ENCODE measurements at regions not wholly inside any gene's neighbourhood (a gene's known extent, or its start where the extent isn't known, plus 50 kb on each side); places are given as distances from the start of the nearest gene placed in this dataset.
"Not testable (repeated sequence)": the region's sequence is repeated elsewhere in the genome, so short reads cannot be mapped to it uniquely, and the experiment has no call there.

GRCh38 chr1:58189453-58189852, 357.1 kb downstream of the OMA1 start:
- no peak for DNase-seq

- DNase-seq: no peak
Observed at GRCh38 chr1:58183286-58183685, 363.2 kb downstream of the OMA1 start.

GRCh38 chr1:58180537-58180936, 366.0 kb downstream of the OMA1 start:
- no peak for DNase-seq

GRCh38 chr1:58169160-58169559, 377.4 kb downstream of the OMA1 start:
- DNase-seq: not testable (repeated sequence)

- not testable (repeated sequence) for DNase-seq
Observed at GRCh38 chr1:58167131-58167530, 379.4 kb downstream of the OMA1 start.

GRCh38 chr1:58166417-58166816, 380.1 kb downstream of the OMA1 start:
- DNase-seq: no peak

- DNase-seq: no peak
Observed at GRCh38 chr1:58165073-58165472, 381.5 kb downstream of the OMA1 start.

- peak; percentile 80 for DNase-seq
Observed at GRCh38 chr1:58162952-58163550, 383.5 kb downstream of the OMA1 start.

GRCh38 chr1:58159434-58159830, 387.1 kb downstream of the OMA1 start:
- DNase-seq: no peak

GRCh38 chr1:58158506-58159433, 387.8 kb downstream of the OMA1 start:
- no peak for DNase-seq

- DNase-seq: no peak
Observed at GRCh38 chr1:58158016-58158415, 388.5 kb downstream of the OMA1 start.

GRCh38 chr1:58157256-58157655, 389.3 kb downstream of the OMA1 start:
- DNase-seq: no peak

- DNase-seq: no peak
Observed at GRCh38 chr1:58156831-58157230, 389.7 kb downstream of the OMA1 start.

- DNase-seq: no peak
Observed at GRCh38 chr1:58156124-58156468, 390.4 kb downstream of the OMA1 start.

GRCh38 chr1:58155418-58156123, 391.0 kb downstream of the OMA1 start:
- DNase-seq: peak; percentile 30

GRCh38 chr1:58154256-58154655, 392.3 kb downstream of the OMA1 start:
- DNase-seq: no peak

- DNase-seq: no peak
Observed at GRCh38 chr1:58152697-58153096, 393.8 kb downstream of the OMA1 start.

- no peak for DNase-seq
Observed at GRCh38 chr1:58149271-58149812, 397.2 kb downstream of the OMA1 start.

GRCh38 chr1:58144698-58145270, 401.7 kb downstream of the OMA1 start:
- no peak for DNase-seq

GRCh38 chr1:58143972-58144697, 402.4 kb downstream of the OMA1 start:
- no peak for DNase-seq

GRCh38 chr1:58136387-58136786, 410.1 kb downstream of the OMA1 start:
- DNase-seq: no peak

- DNase-seq: no peak
Observed at GRCh38 chr1:58135821-58136321, 410.7 kb downstream of the OMA1 start.
